ENCODE measurements at regions not wholly inside any gene's neighbourhood (a gene's known extent, or its start where the extent isn't known, plus 50 kb on each side); places are given as distances from the start of the nearest gene placed in this dataset.

GRCh38 chr4:45199736-45200135, 473.4 kb upstream of the GNPDA2 start:
- POLR2A ChIA-PET (ENCODE audit: unreplicated experiment): no interaction called here
- Histone ChIP-seq H4K20me1 (ENCODE audit: low read length) (no peaks in the 10 kb centered on the region), H3K36me3 (ENCODE audit: low read depth, low read length) (no peaks in the 10 kb centered on the region), H3K4me2 (ENCODE audit: low read length) (no peak overlapping the region), H3K27ac (ENCODE audit: low read length) (no peak overlapping the region), H3K4me3 (ENCODE audit: low read length) (no peak overlapping the region), H3K79me2 (ENCODE audit: low read length) (no peaks in the 10 kb centered on the region), H2AFZ (ENCODE audit: low read length) (no peak overlapping the region), H3K9ac (ENCODE audit: low read length) (no peak overlapping the region), H3K9me3 (ENCODE audit: low read length) (no peaks in the 10 kb centered on the region), H3F3A (ENCODE audit: low read length, unreplicated experiment) (no peaks in the 10 kb centered on the region), H3K9me2 (replicated peaks; ENCODE audit: low read length) (no peaks in the 10 kb centered on the region), H3K27me3 (ENCODE audit: low read length) (no peaks in the 10 kb centered on the region), H3K4me1 (ENCODE audit: insufficient read depth, low read length) (no peaks in the 10 kb centered on the region)
- CTCF ChIA-PET: no interaction called here
- no peak for TF ChIP-seq EZH2 (IDR thresholded peaks at IDR 0.05; ENCODE audit: low read length, unreplicated experiment)
- intact Hi-C loops (cut with micrococcal nuclease): no loop called here
- no TSS peak for BruUV-seq (replicated peaks)
- ATAC-seq (no peak), DNase-seq (no peak)

- Histone ChIP-seq H3K79me2 (ENCODE audit: low read length) (no peaks in the 10 kb centered on the region), H3K9ac (ENCODE audit: low read length) (no peak overlapping the region), H3K9me3 (ENCODE audit: low read length) (no peaks in the 10 kb centered on the region), H2AFZ (ENCODE audit: low read length) (no peak overlapping the region), H3K4me2 (ENCODE audit: low read length) (no peak overlapping the region), H3K4me3 (ENCODE audit: low read length) (no peak overlapping the region), H3K36me3 (ENCODE audit: low read depth, low read length) (no peaks in the 10 kb centered on the region), H3K9me2 (replicated peaks; ENCODE audit: low read length) (no peaks in the 10 kb centered on the region), H4K20me1 (ENCODE audit: low read length) (no peaks in the 10 kb centered on the region), H3K27ac (ENCODE audit: low read length) (no peak overlapping the region), H3K27me3 (ENCODE audit: low read length) (no peaks in the 10 kb centered on the region), H3F3A (ENCODE audit: low read length, unreplicated experiment) (no peaks in the 10 kb centered on the region), H3K4me1 (ENCODE audit: insufficient read depth, low read length) (no peaks in the 10 kb centered on the region)
- no peak for TF ChIP-seq EZH2 (IDR thresholded peaks at IDR 0.05; ENCODE audit: low read length, unreplicated experiment)
- TF ChIP-seq EZH2phosphoT487 (IDR thresholded peaks at IDR 0.05; ENCODE audit: borderline replicate concordance, low read length): no peak
- ATAC-seq (no peak), DNase-seq (no peak)
- ChIA-PET POLR2A (ENCODE audit: unreplicated experiment) (no interaction called here), CTCF (no interaction called here)
- intact Hi-C loops (cut with micrococcal nuclease): no loop called here
- BruUV-seq (replicated peaks): no TSS peak
Observed at GRCh38 chr4:45188501-45188900, 462.1 kb upstream of the GNPDA2 start.

GRCh38 chr4:45186249-45186648, 459.9 kb upstream of the GNPDA2 start:
- Histone ChIP-seq H3K9me3 (ENCODE audit: low read length) (no peaks in the 10 kb centered on the region), H4K20me1 (ENCODE audit: low read length) (no peaks in the 10 kb centered on the region), H3K4me1 (ENCODE audit: insufficient read depth, low read length) (no peaks in the 10 kb centered on the region), H3K27ac (ENCODE audit: low read length) (no peak overlapping the region), H3K4me2 (ENCODE audit: low read length) (no peak overlapping the region), H3K4me3 (ENCODE audit: low read length) (no peak overlapping the region), H3F3A (ENCODE audit: low read length, unreplicated experiment) (no peaks in the 10 kb centered on the region), H3K27me3 (ENCODE audit: low read length) (no peaks in the 10 kb centered on the region), H3K79me2 (ENCODE audit: low read length) (no peaks in the 10 kb centered on the region), H3K9me2 (replicated peaks; ENCODE audit: low read length) (no peaks in the 10 kb centered on the region), H3K9ac (ENCODE audit: low read length) (no peak overlapping the region), H3K36me3 (ENCODE audit: low read depth, low read length) (no peaks in the 10 kb centered on the region), H2AFZ (ENCODE audit: low read length) (no peak overlapping the region)
- intact Hi-C loops (cut with micrococcal nuclease): no loop called here
- ATAC-seq (no peak), DNase-seq (no peak)
- TF ChIP-seq EZH2phosphoT487 (IDR thresholded peaks at IDR 0.05; ENCODE audit: borderline replicate concordance, low read length) (no peak), CTCF (conservative IDR thresholded peaks at IDR 0.05; ENCODE audit: low read depth, low read length) (no peak), EZH2 (IDR thresholded peaks at IDR 0.05; ENCODE audit: low read length, unreplicated experiment) (no peak)
- ChIA-PET CTCF (interaction anchor here (0.7 kb wide), 1 partner anchor 64 kb away, joined by 8 read pairs; no protein-coding TSS in a partner anchor), POLR2A (ENCODE audit: unreplicated experiment) (no interaction called here)
- no TSS peak for BruUV-seq (replicated peaks)

GRCh38 chr4:45183905-45184304, 457.5 kb upstream of the GNPDA2 start:
- Histone ChIP-seq H3K4me2 (ENCODE audit: low read length) (no peak overlapping the region), H2AFZ (ENCODE audit: low read length) (no peak overlapping the region), H3K79me2 (ENCODE audit: low read length) (no peaks in the 10 kb centered on the region), H4K20me1 (ENCODE audit: low read length) (no peaks in the 10 kb centered on the region), H3K27me3 (ENCODE audit: low read length) (no peaks in the 10 kb centered on the region), H3K9me2 (replicated peaks; ENCODE audit: low read length) (no peaks in the 10 kb centered on the region), H3K4me3 (ENCODE audit: low read length) (no peak overlapping the region), H3K4me1 (ENCODE audit: insufficient read depth, low read length) (no peaks in the 10 kb centered on the region), H3K9me3 (ENCODE audit: low read length) (no peaks in the 10 kb centered on the region), H3F3A (ENCODE audit: low read length, unreplicated experiment) (no peaks in the 10 kb centered on the region), H3K9ac (ENCODE audit: low read length) (no peak overlapping the region), H3K27ac (ENCODE audit: low read length) (no peak overlapping the region), H3K36me3 (ENCODE audit: low read depth, low read length) (no peaks in the 10 kb centered on the region)
- ATAC-seq (no peak), DNase-seq (no peak)
- TF ChIP-seq EZH2phosphoT487 (IDR thresholded peaks at IDR 0.05; ENCODE audit: borderline replicate concordance, low read length): no peak
- no peak for TF ChIP-seq EZH2 (IDR thresholded peaks at IDR 0.05; ENCODE audit: low read length, unreplicated experiment)
- TF ChIP-seq CTCF (conservative IDR thresholded peaks at IDR 0.05; ENCODE audit: low read depth, low read length): no peak
- CTCF ChIA-PET: no interaction called here
- POLR2A ChIA-PET (ENCODE audit: unreplicated experiment): no interaction called here
- BruUV-seq (replicated peaks): no TSS peak
- intact Hi-C loops (cut with micrococcal nuclease): no loop called here
